ENCODE measurements at regions not wholly inside any gene's neighbourhood (a gene's known extent, or its start where the extent isn't known, plus 50 kb on each side); places are given as distances from the start of the nearest gene placed in this dataset.

GRCh38 chr17:36728030-36728991 lies 126.9 kb downstream of the MRM1 start:
- DNase-seq (ENCODE audit: low read depth in 2 of 2), result peak in 1 of 2 donors; percentile 21

- DNase-seq (ENCODE audit: low read depth in 2 of 2), result no peak
Observed at GRCh38 chr17:36730095-36730808, 128.9 kb downstream of the MRM1 start.

- no peak for DNase-seq (ENCODE audit: low read depth in 2 of 2)
Observed at GRCh38 chr17:36730857-36731490, 129.6 kb downstream of the MRM1 start.

GRCh38 chr17:36731811-36732210 lies 130.4 kb downstream of the MRM1 start:
- no peak for DNase-seq (ENCODE audit: low read depth in 2 of 2)

- DNase-seq (ENCODE audit: low read depth in 2 of 2), result no peak
Observed at GRCh38 chr17:36732351-36732750, 131.0 kb downstream of the MRM1 start.

- no peak for DNase-seq (ENCODE audit: low read depth in 2 of 2)
Observed at GRCh38 chr17:36736201-36737156, 135.1 kb downstream of the MRM1 start.

- DNase-seq (ENCODE audit: low read depth in 2 of 2), result no peak
Observed at GRCh38 chr17:36739208-36739607, 137.8 kb downstream of the MRM1 start.

GRCh38 chr17:36740157-36740556 lies 138.8 kb downstream of the MRM1 start:
- no peak for DNase-seq (ENCODE audit: low read depth in 2 of 2)

- DNase-seq (ENCODE audit: low read depth in 2 of 2), result no peak
Observed at GRCh38 chr17:36741019-36741902, 139.9 kb downstream of the MRM1 start.

- no peak for DNase-seq (ENCODE audit: low read depth in 2 of 2)
Observed at GRCh38 chr17:36742267-36743000, 141.1 kb downstream of the MRM1 start.

- DNase-seq (ENCODE audit: low read depth in 2 of 2), result no peak
Observed at GRCh38 chr17:36743130-36743529, 141.7 kb downstream of the MRM1 start.

- DNase-seq (ENCODE audit: low read depth in 2 of 2), result no peak
Observed at GRCh38 chr17:36746381-36747053, 145.1 kb downstream of the MRM1 start.

GRCh38 chr17:36747861-36748260 lies 146.5 kb downstream of the MRM1 start:
- no peak for DNase-seq (ENCODE audit: low read depth in 2 of 2)

GRCh38 chr17:36748272-36748671 lies 146.9 kb downstream of the MRM1 start:
- no peak for DNase-seq (ENCODE audit: low read depth in 2 of 2)

- no peak for DNase-seq (ENCODE audit: low read depth in 2 of 2)
Observed at GRCh38 chr17:36749493-36749892, 148.1 kb downstream of the MRM1 start.

GRCh38 chr17:36750316-36750885 lies 149.0 kb downstream of the MRM1 start:
- DNase-seq (ENCODE audit: low read depth in 2 of 2), result no peak

GRCh38 chr17:36752096-36752888 lies 150.9 kb downstream of the MRM1 start:
- DNase-seq (ENCODE audit: low read depth in 2 of 2), result no peak

- peak in 1 of 2 donors; percentile 3 for DNase-seq (ENCODE audit: low read depth in 2 of 2)
Observed at GRCh38 chr17:36755586-36755985, 154.2 kb downstream of the MRM1 start.

Data from stimulated activated CD8-positive, alpha-beta memory T cell treated with anti-CD3 and anti-CD28 coated beads, Interleukin-7, amount 100 ng/mL, for 4 hours (primary cell).